ENCODE measurements at regions not wholly inside any gene's neighbourhood (a gene's known extent, or its start where the extent isn't known, plus 50 kb on each side); places are given as distances from the start of the nearest gene placed in this dataset.

DNA sequence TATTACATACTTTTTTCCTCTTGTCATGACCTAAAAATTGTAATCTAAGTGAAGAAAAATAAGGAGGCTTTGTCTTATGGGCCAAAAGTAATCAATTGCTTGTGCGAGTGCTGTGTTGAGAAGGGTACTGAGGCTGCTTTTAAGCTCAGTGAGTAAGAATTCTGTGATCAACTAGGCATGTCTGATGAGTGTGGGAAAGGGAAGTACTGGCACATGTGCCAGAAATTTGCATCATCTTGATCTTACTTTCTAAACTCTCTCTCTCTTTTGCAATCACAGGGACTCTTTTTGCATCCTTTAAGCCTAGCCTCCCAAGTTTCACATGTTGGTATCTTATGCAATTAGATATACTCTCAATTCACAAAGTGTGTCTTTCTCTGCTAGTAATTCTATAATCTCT is 329.9 kb downstream of the KIF4B start:
- TF ChIP-seq POLR2A (IDR thresholded peaks at IDR 0.05) (no peak), CTCF (IDR thresholded peaks at IDR 0.05 in 4 of 5, conservative IDR thresholded peaks at IDR 0.05 in 1 of 5) (no peak)

Data from gastrocnemius medialis (tissue), 4 donors.